ENCODE measurements at regions not wholly inside any gene's neighbourhood (a gene's known extent, or its start where the extent isn't known, plus 50 kb on each side); places are given as distances from the start of the nearest gene placed in this dataset.
A peak's percentile ranks its signal among the peaks of the same experiment; 100 is the strongest.

- Histone ChIP-seq H3K4me3 (ENCODE audit: low read depth, low read length) (no peak overlapping the region), H3K36me3 (replicated peaks) (no peaks in the 10 kb centered on the region), H3K27ac (no peak overlapping the region), H3K27me3 (replicated peaks) (no peaks in the 10 kb centered on the region)
- no peak for TF ChIP-seq CTCF (IDR thresholded peaks at IDR 0.05; ENCODE audit: low read depth, low read length, missing control alignments)
- DNase-seq, result no peak
- in situ Hi-C loops (cut with HindIII; ENCODE audit: low pct_ligation_motif_present, low sequenced_read_pairs), result no loop called here
Measured at GRCh38 chr13:32902029-32902780, 114.0 kb upstream of the KL start.

- in situ Hi-C loops (cut with HindIII; ENCODE audit: low pct_ligation_motif_present, low sequenced_read_pairs), result no loop called here
- Histone ChIP-seq H3K36me3 (replicated peaks) (no peaks in the 10 kb centered on the region), H3K27me3 (replicated peaks) (no peaks in the 10 kb centered on the region), H3K4me3 (ENCODE audit: low read depth, low read length) (no peak overlapping the region), H3K27ac (no peak overlapping the region)
- TF ChIP-seq CTCF (IDR thresholded peaks at IDR 0.05; ENCODE audit: low read depth, low read length, missing control alignments), result no peak
- no peak for DNase-seq
Measured at GRCh38 chr13:32902874-32903273, 113.3 kb upstream of the KL start.

- H3K4me3 ChIP-seq (ENCODE audit: low read depth, low read length), result no peak overlapping the region
- peak; percentile 42 for DNase-seq
- in situ Hi-C loops (cut with HindIII; ENCODE audit: low pct_ligation_motif_present, low sequenced_read_pairs), result no loop called here
Measured at GRCh38 chr13:32903720-32904119, 112.5 kb upstream of the KL start.

GRCh38 chr13:32904266-32904665 is 112.0 kb upstream of the KL start:
- TF ChIP-seq CTCF (IDR thresholded peaks at IDR 0.05; ENCODE audit: low read depth, low read length, missing control alignments), result no peak
- H3K36me3 ChIP-seq (replicated peaks), result no peaks in the 10 kb centered on the region
- no peak overlapping the region for H3K27ac ChIP-seq
- no peak overlapping the region for H3K4me3 ChIP-seq (ENCODE audit: low read depth, low read length)
- DNase-seq, result peak; percentile 11
- H3K27me3 ChIP-seq (replicated peaks), result no peaks in the 10 kb centered on the region
- in situ Hi-C loops (cut with HindIII; ENCODE audit: low pct_ligation_motif_present, low sequenced_read_pairs), result no loop called here

More at GRCh38 chr13:32903720-32904119, 112.5 kb upstream of the KL start:
- Histone ChIP-seq H3K27ac (no peak overlapping the region), H3K27me3 (replicated peaks) (no peaks in the 10 kb centered on the region), H3K36me3 (replicated peaks) (no peaks in the 10 kb centered on the region)
- TF ChIP-seq CTCF (IDR thresholded peaks at IDR 0.05; ENCODE audit: low read depth, low read length, missing control alignments), result no peak

GRCh38 chr13:32905063-32905863 is 111.0 kb upstream of the KL start:
- TF ChIP-seq CTCF (IDR thresholded peaks at IDR 0.05; ENCODE audit: low read depth, low read length, missing control alignments), result no peak
- DNase-seq, result no peak
- H3K27ac ChIP-seq, result no peak overlapping the region
- in situ Hi-C loops (cut with HindIII; ENCODE audit: low pct_ligation_motif_present, low sequenced_read_pairs), result no loop called here
- H3K4me3 ChIP-seq (ENCODE audit: low read depth, low read length), result no peak overlapping the region
- H3K36me3 ChIP-seq (replicated peaks), result no peaks in the 10 kb centered on the region
- H3K27me3 ChIP-seq (replicated peaks), result no peaks in the 10 kb centered on the region

Data from brain microvascular endothelial cell (primary cell).